B cell (primary cell): ENCODE measurements at regions not wholly inside any gene's neighbourhood (a gene's known extent, or its start where the extent isn't known, plus 50 kb on each side); places are given as distances from the start of the nearest gene placed in this dataset.

Source experiments
- ATAC-seq: fragments of 200-7000 bp; cut with Tn5 transposase; one replicate; pipeline ENCODE4 v1.10.0; 2021; ENCODE audit warnings: low read depth, mild to moderate bottlenecking, moderate number of reproducible peaks, moderate library complexity
- CTCF ChIA-PET: fragments of 350-600 bp; sonication (Branson Sonifier 250); formaldehyde crosslinking; loops from one replicate; lab custom pipeline; 2021; ENCODE audit warnings: antibody characterized with exemption, inconsistent platforms; lab: Charles Lee
- POLR2A ChIA-PET: fragments of 350-600 bp; sonication (Branson Sonifier 250); formaldehyde crosslinking; loops from one replicate; lab custom pipeline; 2021; ENCODE audit warnings: antibody characterized with exemption; lab: Charles Lee
- DNase-seq: peaks from one replicate; pipeline ENCODE4 v3.0.0; 2013
- H2AFZ ChIP-seq: 2 replicates; pipeline ENCODE4 v1.6.1; 2012; ENCODE audit warnings: mild to moderate bottlenecking, low read depth, low read length; ENCODE audit not compliant: insufficient read depth, poor library complexity, severe bottlenecking
- H3K27ac ChIP-seq, 2 donors: 1 replicate in 1 of 2; 2 replicates in 1 of 2; pipeline ENCODE4 v1.5.1; 2012 to 2013; ENCODE audit warnings: low read length in 2 of 2, mild to moderate bottlenecking in 2 of 2, moderate library complexity in 1 of 2
- H3K27me3 ChIP-seq, 4 experiments: fragments of 200-600 bp in 1 of 4; sonication (generic) in 1 of 4; replicated peaks in 1 of 4; 1 replicate in 2 of 4; 2 replicates in 2 of 4; pipeline versions ENCODE4 v1.6.1 to v1.7.0; 2013 to 2016; ENCODE audit warnings: low read length in 3 of 4, mild to moderate bottlenecking in 2 of 4, mixed read lengths in 1 of 4, moderate library complexity in 1 of 4; ENCODE audit not compliant: insufficient read depth in 4 of 4, control insufficient read depth in 3 of 4; ENCODE audit errors: control extremely low read depth in 1 of 4
- H3K36me3 ChIP-seq, 2 experiments: replicated peaks in 1 of 2; 1 replicate in 1 of 2; 2 replicates in 1 of 2; pipeline versions ENCODE4 v1.6.1 to v1.7.1; 2013; ENCODE audit warnings: low read length in 1 of 2; ENCODE audit not compliant: insufficient read depth in 2 of 2, control insufficient read depth in 1 of 2; ENCODE audit errors: control extremely low read depth in 1 of 2, extremely low read depth in 1 of 2
- H3K4me1 ChIP-seq, 2 donors: fragments of 200-600 bp in 1 of 2; sonication (generic) in 1 of 2; 1 replicate in 1 of 2; 2 replicates in 1 of 2; pipeline versions ENCODE4 v1.5.1 to v1.6.1; 2013 to 2017; ENCODE audit warnings: low read length in 2 of 2; ENCODE audit not compliant: control insufficient read depth in 2 of 2, insufficient read depth in 2 of 2
- H3K4me2 ChIP-seq: replicated peaks from 2 replicates; pipeline ENCODE3; 2012; ENCODE audit warnings: mild to moderate bottlenecking, low read depth, low read length; ENCODE audit not compliant: poor library complexity, severe bottlenecking
- H3K4me3 ChIP-seq, 5 experiments: fragments of 200-600 bp in 1 of 5; sonication (generic) in 1 of 5; 1 replicate in 3 of 5; 2 replicates in 2 of 5; pipeline versions ENCODE4 v1.5.1 to v1.7.0; 2011 to 2016; ENCODE audit warnings: low read length in 4 of 5, mild to moderate bottlenecking in 4 of 5, low read depth in 2 of 5, control low read depth in 1 of 5, moderate library complexity in 1 of 5; ENCODE audit not compliant: insufficient read depth in 1 of 5; ENCODE audit errors: control extremely low read depth in 1 of 5, extremely low read depth in 1 of 5
- H3K79me2 ChIP-seq: fragments of 200-600 bp; sonication (generic); one replicate; pipeline ENCODE4 v1.6.0; 2016; ENCODE audit warnings: low read length; ENCODE audit not compliant: control insufficient read depth, insufficient read depth
- H3K9ac ChIP-seq: fragments of 200-600 bp; sonication (generic); 2 replicates; pipeline ENCODE4 v1.6.1; 2017; ENCODE audit warnings: mild to moderate bottlenecking, low read length, moderate library complexity
- H3K9me3 ChIP-seq, 3 donors: one replicate each; pipeline versions ENCODE4 v1.6.1 to v1.7.1; 2013; ENCODE audit warnings: low read length in 2 of 3; ENCODE audit not compliant: control insufficient read depth in 2 of 3, insufficient read depth in 1 of 3; ENCODE audit errors: control extremely low read depth in 1 of 3
- H4K20me1 ChIP-seq: 2 replicates; pipeline ENCODE4 v1.6.0; 2012; ENCODE audit warnings: mild to moderate bottlenecking, low read length; ENCODE audit not compliant: insufficient read depth, control insufficient read depth, poor library complexity, severe bottlenecking
- H3K27ac Mint-ChIP-seq: one replicate; pipeline ENCODE4 v1.8.0; 2021; ENCODE audit warnings: mixed read lengths
- H3K27me3 Mint-ChIP-seq: one replicate; pipeline ENCODE4 v1.8.0; 2021; ENCODE audit warnings: mixed read lengths
- H3K4me1 Mint-ChIP-seq: one replicate; pipeline ENCODE4 v1.8.0; 2021; ENCODE audit warnings: mixed read lengths
- H3K4me3 Mint-ChIP-seq: one replicate; pipeline ENCODE4 v1.8.0; 2021; ENCODE audit warnings: mixed read lengths
- H3K9me3 Mint-ChIP-seq: one replicate; pipeline ENCODE4 v1.8.0; 2022; ENCODE audit warnings: mixed read lengths; ENCODE audit not compliant: insufficient read depth
- EZH2 ChIP-seq: IDR thresholded peaks from 2 replicates; pipeline ENCODE4 v1.6.1; 2012; ENCODE audit warnings: borderline replicate concordance, low read depth, mild to moderate bottlenecking, moderate library complexity, low read length; ENCODE audit not compliant: insufficient read depth, poor library complexity, severe bottlenecking
- WGBS: methylation state at CpG from one replicate; pipeline ENCODE4 v1.1.5; 2013; ENCODE audit warnings: missing lambda C conversion rate; ENCODE audit not compliant: insufficient coverage; 5-methylcytosine and 5-hydroxymethylcytosine counted together
- intact Hi-C: fragments of 100-400 bp; cut with micrococcal nuclease; formaldehyde crosslinking; loops from one replicate; pipeline ENCODE4 v1.10.0; 2022
- TF ChIP-seq, protein P1 (sequence below): fragments of 200-600 bp; IDR thresholded peaks from one replicate; pipeline ENCODE4 v1.8.0; 2022; ENCODE audit warnings: antibody characterized with exemption, mild to moderate bottlenecking

DNA sequence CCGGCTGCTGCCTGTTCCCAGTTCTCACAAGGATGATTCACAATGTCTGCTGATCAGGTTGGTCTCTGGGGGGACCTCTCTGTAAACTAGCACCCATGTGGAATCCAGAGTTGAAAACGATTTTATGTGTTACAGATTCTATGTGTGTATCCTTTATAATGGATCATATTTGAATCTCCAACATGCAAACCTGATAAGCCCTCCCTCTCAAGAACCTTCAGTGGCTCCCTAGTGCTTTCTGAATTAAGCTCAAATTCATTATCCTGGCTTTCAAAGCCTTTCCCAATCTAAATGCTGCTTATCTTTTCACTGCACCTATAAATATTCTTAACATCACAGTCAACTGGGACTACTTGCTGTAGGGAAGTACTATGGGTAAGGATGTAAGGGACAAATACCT, 166.8 kb upstream of the USP24 start:
- no peaks in the 10 kb centered on the region for H3K4me1 ChIP-seq
- WGBS, result 89% methylated on average over 1 of the region's 2 CpGs
- H3K4me3 Mint-ChIP-seq, result no peak overlapping the region
- H3K27ac ChIP-seq, result no peak overlapping the region
- no peaks in the 10 kb centered on the region for H3K4me1 Mint-ChIP-seq
- peaks cover 4% of the 10 kb centered on the region for H3K27me3 Mint-ChIP-seq
- H2AFZ ChIP-seq, result no peak overlapping the region
- no peak overlapping the region for H3K9ac ChIP-seq
- H4K20me1 ChIP-seq, result no peaks in the 10 kb centered on the region
- intact Hi-C loops, result no loop called here
- H3K36me3 ChIP-seq, result no peaks in the 10 kb centered on the region
- CTCF ChIA-PET, result no interaction called here
- H3K27ac Mint-ChIP-seq, result no peak overlapping the region
- no peak overlapping the region for H3K4me2 ChIP-seq
- TF ChIP-seq, protein P1, sequence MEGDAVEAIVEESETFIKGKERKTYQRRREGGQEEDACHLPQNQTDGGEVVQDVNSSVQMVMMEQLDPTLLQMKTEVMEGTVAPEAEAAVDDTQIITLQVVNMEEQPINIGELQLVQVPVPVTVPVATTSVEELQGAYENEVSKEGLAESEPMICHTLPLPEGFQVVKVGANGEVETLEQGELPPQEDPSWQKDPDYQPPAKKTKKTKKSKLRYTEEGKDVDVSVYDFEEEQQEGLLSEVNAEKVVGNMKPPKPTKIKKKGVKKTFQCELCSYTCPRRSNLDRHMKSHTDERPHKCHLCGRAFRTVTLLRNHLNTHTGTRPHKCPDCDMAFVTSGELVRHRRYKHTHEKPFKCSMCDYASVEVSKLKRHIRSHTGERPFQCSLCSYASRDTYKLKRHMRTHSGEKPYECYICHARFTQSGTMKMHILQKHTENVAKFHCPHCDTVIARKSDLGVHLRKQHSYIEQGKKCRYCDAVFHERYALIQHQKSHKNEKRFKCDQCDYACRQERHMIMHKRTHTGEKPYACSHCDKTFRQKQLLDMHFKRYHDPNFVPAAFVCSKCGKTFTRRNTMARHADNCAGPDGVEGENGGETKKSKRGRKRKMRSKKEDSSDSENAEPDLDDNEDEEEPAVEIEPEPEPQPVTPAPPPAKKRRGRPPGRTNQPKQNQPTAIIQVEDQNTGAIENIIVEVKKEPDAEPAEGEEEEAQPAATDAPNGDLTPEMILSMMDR, result no peak
- TF ChIP-seq EZH2, result no peak
- H3K9me3 ChIP-seq, result no peaks in the 10 kb centered on the region
- ATAC-seq (no peak), DNase-seq (no peak)
- no peaks in the 10 kb centered on the region for H3K27me3 ChIP-seq
- H3K79me2 ChIP-seq, result no peaks in the 10 kb centered on the region
- H3K9me3 Mint-ChIP-seq, result no peaks in the 10 kb centered on the region
- H3K4me3 ChIP-seq, result no peak overlapping the region
- POLR2A ChIA-PET, result no interaction called here

DNA sequence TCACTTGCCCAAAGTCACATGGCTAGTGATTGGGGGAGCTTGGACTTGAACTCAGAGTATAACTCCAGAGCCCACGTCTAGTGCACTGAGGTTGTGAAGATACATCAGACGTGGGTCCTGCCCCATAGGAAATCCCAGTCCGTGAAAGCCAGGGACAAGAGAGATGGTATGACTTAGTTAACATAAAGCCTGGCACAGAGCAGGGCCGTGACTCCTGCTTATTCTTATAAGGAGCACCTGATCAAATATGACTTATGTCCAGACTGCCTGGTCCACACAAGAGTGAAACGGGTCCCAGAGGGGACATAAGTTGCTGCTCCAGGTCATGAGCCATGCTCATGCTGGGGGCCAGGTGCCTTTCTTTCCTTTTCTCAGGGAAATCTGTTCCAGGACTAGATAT, 166.3 kb upstream of the USP24 start:
- Histone ChIP-seq H3K4me2 (no peak overlapping the region), H3K9ac (no peak overlapping the region), H3K4me3 (no peak overlapping the region), H4K20me1 (no peaks in the 10 kb centered on the region), H3K27me3 (no peaks in the 10 kb centered on the region), H3K36me3 (no peaks in the 10 kb centered on the region), H3K4me1 (no peaks in the 10 kb centered on the region), H3K9me3 (no peaks in the 10 kb centered on the region), H3K27ac (no peak overlapping the region), H2AFZ (no peak overlapping the region), H3K79me2 (no peaks in the 10 kb centered on the region)
- ATAC-seq (no peak), DNase-seq (no peak)
- ChIA-PET POLR2A (no interaction called here), CTCF (interaction anchor here (3.7 kb wide), 1 partner anchor 1203 kb away, joined by 32 read pairs; no protein-coding TSS in a partner anchor)
- peaks cover 4% of the 10 kb centered on the region for H3K27me3 Mint-ChIP-seq
- no peak overlapping the region for H3K27ac Mint-ChIP-seq
- TF ChIP-seq EZH2, result no peak
- TF ChIP-seq, protein P1, result no peak
- intact Hi-C loops, result no loop called here
- H3K4me1 Mint-ChIP-seq, result no peaks in the 10 kb centered on the region
- no peak overlapping the region for H3K4me3 Mint-ChIP-seq
- 91% methylated on average over 4 of the region's 5 CpGs for WGBS
- no peaks in the 10 kb centered on the region for H3K9me3 Mint-ChIP-seq
